DND-41 (cell line): ENCODE measurements at regions not wholly inside any gene's neighbourhood (a gene's known extent, or its start where the extent isn't known, plus 50 kb on each side); places are given as distances from the start of the nearest gene placed in this dataset.

Experiments used
- EZH2 ChIP-seq: IDR thresholded peaks from 3 replicates; pipeline ENCODE4 v1.6.1; 2012; ENCODE audit warnings: borderline replicate concordance, low read depth, mild to moderate bottlenecking, moderate library complexity, low read length, inconsistent platforms; ENCODE audit not compliant: severe bottlenecking
- TF ChIP-seq, protein P1 (sequence below): IDR thresholded peaks from 2 replicates; pipeline ENCODE4 v1.5.1; 2012; ENCODE audit warnings: borderline replicate concordance, low read length, moderate library complexity, mild to moderate bottlenecking; ENCODE audit not compliant: poor library complexity, severe bottlenecking; ENCODE audit errors: extremely low read depth

DNA sequence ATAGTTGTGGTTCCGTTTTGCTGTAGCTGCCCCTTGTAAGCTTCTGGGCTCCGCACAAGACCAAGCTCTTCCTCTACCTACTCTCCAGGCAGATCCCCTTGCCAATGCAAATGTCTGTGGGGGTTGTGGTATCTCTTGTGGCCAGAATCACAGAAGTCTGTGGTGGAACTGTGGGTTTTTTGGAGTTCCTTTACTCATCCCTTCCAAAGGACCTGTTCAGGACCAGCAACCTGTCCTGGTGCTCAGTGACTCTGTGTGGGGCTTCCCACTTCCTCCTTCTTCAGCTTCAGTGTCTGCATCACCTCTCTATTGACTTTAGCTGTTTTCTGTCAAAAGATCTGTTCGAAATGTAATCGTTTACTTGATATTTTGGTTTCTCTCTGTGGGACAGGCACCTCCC is 441.3 kb upstream of the ADAMTSL1 start:
- TF ChIP-seq, protein P1, sequence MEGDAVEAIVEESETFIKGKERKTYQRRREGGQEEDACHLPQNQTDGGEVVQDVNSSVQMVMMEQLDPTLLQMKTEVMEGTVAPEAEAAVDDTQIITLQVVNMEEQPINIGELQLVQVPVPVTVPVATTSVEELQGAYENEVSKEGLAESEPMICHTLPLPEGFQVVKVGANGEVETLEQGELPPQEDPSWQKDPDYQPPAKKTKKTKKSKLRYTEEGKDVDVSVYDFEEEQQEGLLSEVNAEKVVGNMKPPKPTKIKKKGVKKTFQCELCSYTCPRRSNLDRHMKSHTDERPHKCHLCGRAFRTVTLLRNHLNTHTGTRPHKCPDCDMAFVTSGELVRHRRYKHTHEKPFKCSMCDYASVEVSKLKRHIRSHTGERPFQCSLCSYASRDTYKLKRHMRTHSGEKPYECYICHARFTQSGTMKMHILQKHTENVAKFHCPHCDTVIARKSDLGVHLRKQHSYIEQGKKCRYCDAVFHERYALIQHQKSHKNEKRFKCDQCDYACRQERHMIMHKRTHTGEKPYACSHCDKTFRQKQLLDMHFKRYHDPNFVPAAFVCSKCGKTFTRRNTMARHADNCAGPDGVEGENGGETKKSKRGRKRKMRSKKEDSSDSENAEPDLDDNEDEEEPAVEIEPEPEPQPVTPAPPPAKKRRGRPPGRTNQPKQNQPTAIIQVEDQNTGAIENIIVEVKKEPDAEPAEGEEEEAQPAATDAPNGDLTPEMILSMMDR = no peak
- TF ChIP-seq EZH2 = no peak
